Fibroblast of the conjunctiva (primary cell): ENCODE measurements at regions not wholly inside any gene's neighbourhood (a gene's known extent, or its start where the extent isn't known, plus 50 kb on each side); places are given as distances from the start of the nearest gene placed in this dataset.
"Not testable (repeated sequence)": the region's sequence is repeated elsewhere in the genome, so short reads cannot be mapped to it uniquely, and the experiment has no call there.

Experiments used
- DNase-seq: peaks from one replicate; pipeline ENCODE4 v3.0.0-alpha.2; 2010; ENCODE audit warnings: low read depth

GRCh38 chr12:58727521-58727920 lies 192.8 kb downstream of the LRIG3 start:
- DNase-seq = no peak

GRCh38 chr12:58728397-58728796 lies 191.9 kb downstream of the LRIG3 start:
- no peak for DNase-seq

- DNase-seq = no peak
These were observed 189.2 kb downstream of the LRIG3 start for GRCh38 chr12:58731096-58731495.

GRCh38 chr12:58732894-58733293 lies 187.4 kb downstream of the LRIG3 start:
- DNase-seq = no peak

- DNase-seq = no peak
These were observed 179.1 kb downstream of the LRIG3 start for GRCh38 chr12:58741226-58741625.

GRCh38 chr12:58745348-58746125 lies 174.8 kb downstream of the LRIG3 start:
- DNase-seq = no peak

GRCh38 chr12:58747533-58747932 lies 172.8 kb downstream of the LRIG3 start:
- DNase-seq = no peak

- peak; percentile 96 for DNase-seq
These were observed 169.8 kb downstream of the LRIG3 start for GRCh38 chr12:58750484-58750883.

- DNase-seq = peak; percentile 49
These were observed 162.9 kb downstream of the LRIG3 start for GRCh38 chr12:58757422-58757821.

GRCh38 chr12:58759745-58760144 lies 160.6 kb downstream of the LRIG3 start:
- not testable (repeated sequence) for DNase-seq

GRCh38 chr12:58761308-58761707 lies 159.0 kb downstream of the LRIG3 start:
- no peak for DNase-seq

GRCh38 chr12:58764100-58764953 lies 156.0 kb downstream of the LRIG3 start:
- DNase-seq = no peak

GRCh38 chr12:58765076-58765475 lies 155.2 kb downstream of the LRIG3 start:
- DNase-seq = no peak

- peak; percentile 21 for DNase-seq
These were observed 154.4 kb downstream of the LRIG3 start for GRCh38 chr12:58765653-58766512.

GRCh38 chr12:58766513-58766870 lies 153.8 kb downstream of the LRIG3 start:
- no peak for DNase-seq

GRCh38 chr12:58767496-58767895 lies 152.8 kb downstream of the LRIG3 start:
- DNase-seq = no peak

GRCh38 chr12:58773986-58774385 lies 146.3 kb downstream of the LRIG3 start:
- DNase-seq = no peak

- DNase-seq = no peak
These were observed 145.6 kb downstream of the LRIG3 start for GRCh38 chr12:58774731-58775130.

GRCh38 chr12:58775396-58775795 lies 144.9 kb downstream of the LRIG3 start:
- DNase-seq = no peak

- DNase-seq = no peak
These were observed 144.2 kb downstream of the LRIG3 start for GRCh38 chr12:58776144-58776543.

GRCh38 chr12:58777815-58778214 lies 142.5 kb downstream of the LRIG3 start:
- DNase-seq = no peak

- DNase-seq = no peak
These were observed 138.7 kb downstream of the LRIG3 start for GRCh38 chr12:58781609-58782008.
